Progenitor cell of endocrine pancreas (in vitro differentiated cells): ENCODE measurements at regions not wholly inside any gene's neighbourhood (a gene's known extent, or its start where the extent isn't known, plus 50 kb on each side); places are given as distances from the start of the nearest gene placed in this dataset.

Source experiments
- DNase-seq: peaks from one replicate; pipeline ENCODE4 v3.0.0; 2021; ENCODE audit warnings: low spot score; ENCODE audit not compliant: unreplicated experiment
- H3K27ac Mint-ChIP-seq: 2 replicates; pipeline ENCODE4 v1.8.0; 2021; ENCODE audit warnings: mild to moderate bottlenecking, moderate library complexity, mixed read lengths
- H3K27me3 Mint-ChIP-seq: 2 replicates; pipeline ENCODE4 v1.8.0; 2021; ENCODE audit warnings: mixed read lengths
- H3K36me3 Mint-ChIP-seq: 2 replicates; pipeline ENCODE4 v1.8.0; 2022; ENCODE audit warnings: mixed read lengths; ENCODE audit not compliant: insufficient read depth
- H3K4me1 Mint-ChIP-seq: 2 replicates; pipeline ENCODE4 v1.8.0; 2021; ENCODE audit warnings: low read depth, mixed read lengths
- H3K4me3 Mint-ChIP-seq: 2 replicates; pipeline ENCODE4 v1.8.0; 2021; ENCODE audit warnings: low read depth, mild to moderate bottlenecking, moderate library complexity, mixed read lengths
- H3K9me3 Mint-ChIP-seq: 2 replicates; pipeline ENCODE4 v1.8.0; 2021; ENCODE audit warnings: low read depth, mixed read lengths
- CTCF ChIP-seq: fragments of 200-600 bp; sonication (generic); IDR thresholded peaks from one replicate; pipeline ENCODE4 v1.5.0; 2021; ENCODE audit warnings: antibody characterized with exemption, mild to moderate bottlenecking; ENCODE audit not compliant: unreplicated experiment

- H3K36me3 Mint-ChIP-seq: no peaks in the 10 kb centered on the region
Measured at GRCh38 chr20:11406877-11407276, 510.8 kb upstream of the BTBD3 start.

GRCh38 chr20:11409561-11409960, 508.1 kb upstream of the BTBD3 start:
- no peak overlapping the region for H3K27ac Mint-ChIP-seq
- DNase-seq: no peak
- peaks cover 10% of the 10 kb centered on the region for H3K9me3 Mint-ChIP-seq
- H3K36me3 Mint-ChIP-seq: no peaks in the 10 kb centered on the region
- H3K4me1 Mint-ChIP-seq: no peaks in the 10 kb centered on the region
- H3K27me3 Mint-ChIP-seq: no peaks in the 10 kb centered on the region
- H3K4me3 Mint-ChIP-seq: no peak overlapping the region
- TF ChIP-seq CTCF: no peak

More at GRCh38 chr20:11406877-11407276, 510.8 kb upstream of the BTBD3 start:
- no peak for DNase-seq
- Mint-ChIP-seq H3K4me1 (no peaks in the 10 kb centered on the region), H3K27me3 (no peaks in the 10 kb centered on the region), H3K9me3 (peaks cover under 1% of the 10 kb centered on the region), H3K27ac (no peak overlapping the region), H3K4me3 (no peak overlapping the region)
- TF ChIP-seq CTCF: no peak

- no peaks in the 10 kb centered on the region for H3K27me3 Mint-ChIP-seq
- TF ChIP-seq CTCF: no peak
- H3K4me1 Mint-ChIP-seq: no peaks in the 10 kb centered on the region
- H3K27ac Mint-ChIP-seq: no peak overlapping the region
- H3K9me3 Mint-ChIP-seq: peaks cover 10% of the 10 kb centered on the region
- no peak overlapping the region for H3K4me3 Mint-ChIP-seq
- no peak for DNase-seq
- H3K36me3 Mint-ChIP-seq: no peaks in the 10 kb centered on the region
Measured at GRCh38 chr20:11411765-11412164, 505.9 kb upstream of the BTBD3 start.

- H3K36me3 Mint-ChIP-seq: no peaks in the 10 kb centered on the region
Measured at GRCh38 chr20:11426948-11427347, 490.7 kb upstream of the BTBD3 start.

GRCh38 chr20:11429168-11429567, 488.5 kb upstream of the BTBD3 start:
- no peaks in the 10 kb centered on the region for H3K9me3 Mint-ChIP-seq
- no peak for DNase-seq
- no peaks in the 10 kb centered on the region for H3K4me1 Mint-ChIP-seq
- no peak overlapping the region for H3K27ac Mint-ChIP-seq
- H3K4me3 Mint-ChIP-seq: no peak overlapping the region
- H3K27me3 Mint-ChIP-seq: no peaks in the 10 kb centered on the region
- TF ChIP-seq CTCF: no peak
- no peaks in the 10 kb centered on the region for H3K36me3 Mint-ChIP-seq

More at GRCh38 chr20:11426948-11427347, 490.7 kb upstream of the BTBD3 start:
- DNase-seq: no peak
- Mint-ChIP-seq H3K27ac (no peak overlapping the region), H3K4me3 (no peak overlapping the region), H3K27me3 (no peaks in the 10 kb centered on the region), H3K4me1 (no peaks in the 10 kb centered on the region), H3K9me3 (peaks cover under 1% of the 10 kb centered on the region)
- no peak for TF ChIP-seq CTCF
